Fibroblast of lung (primary cell): ENCODE measurements at regions not wholly inside any gene's neighbourhood (a gene's known extent, or its start where the extent isn't known, plus 50 kb on each side); places are given as distances from the start of the nearest gene placed in this dataset.

Source experiments
- DNase-seq, 2 donors: peaks; one replicate each; pipeline versions ENCODE4 v3.0.0 to v3.0.0-alpha.2; 2010; ENCODE audit warnings: low read depth in 2 of 2
- H2AFZ ChIP-seq: 2 replicates; pipeline ENCODE4 v1.5.1; 2012; ENCODE audit warnings: low read length, control low read depth, inconsistent platforms
- H3K27ac ChIP-seq: 2 replicates; pipeline ENCODE4 v1.5.1; 2011; ENCODE audit warnings: low read length, control low read depth; ENCODE audit not compliant: insufficient read depth
- H3K27me3 ChIP-seq: 2 replicates; pipeline ENCODE4 v1.5.1; 2011; ENCODE audit warnings: mild to moderate bottlenecking, low read length; ENCODE audit not compliant: control insufficient read depth, insufficient read depth
- H3K36me3 ChIP-seq: 2 replicates; pipeline ENCODE4 v1.5.1; 2011; ENCODE audit warnings: low read length; ENCODE audit not compliant: control insufficient read depth, insufficient read depth
- H3K4me1 ChIP-seq: 2 replicates; pipeline ENCODE4 v1.5.1; 2011; ENCODE audit warnings: low read length; ENCODE audit not compliant: control insufficient read depth, insufficient read depth; ENCODE audit errors: extremely low read depth
- H3K4me2 ChIP-seq: 2 replicates; pipeline ENCODE4 v1.5.1; 2011; ENCODE audit warnings: low read length, control low read depth; ENCODE audit not compliant: insufficient read depth; ENCODE audit errors: extremely low read depth
- H3K4me3 ChIP-seq, 4 experiments: fragments of 200-600 bp in 1 of 4; sonication (generic) in 1 of 4; replicated peaks in 1 of 4; 2 replicates each; pipeline ENCODE4 v1.5.1; 2011 to 2016; ENCODE audit warnings: low read length in 4 of 4, low read depth in 3 of 4, mild to moderate bottlenecking in 3 of 4, control low read depth in 2 of 4, inconsistent platforms in 1 of 4, mixed read lengths in 1 of 4; ENCODE audit not compliant: insufficient read depth in 1 of 4; ENCODE audit errors: control extremely low read depth in 1 of 4
- H3K79me2 ChIP-seq: 2 replicates; pipeline ENCODE4 v1.5.1; 2012; ENCODE audit warnings: mild to moderate bottlenecking, low read length, inconsistent platforms; ENCODE audit not compliant: control insufficient read depth, insufficient read depth
- H3K9ac ChIP-seq: 2 replicates; pipeline ENCODE4 v1.5.1; 2011; ENCODE audit warnings: mild to moderate bottlenecking, low read length, control low read depth; ENCODE audit not compliant: insufficient read depth
- H3K9me3 ChIP-seq: 2 replicates; pipeline ENCODE4 v1.5.1; 2012; ENCODE audit warnings: low read depth, low read length; ENCODE audit not compliant: control insufficient read depth, insufficient read depth
- H4K20me1 ChIP-seq: 2 replicates; pipeline ENCODE4 v1.5.1; 2011; ENCODE audit warnings: low read length; ENCODE audit not compliant: control insufficient read depth, insufficient read depth; ENCODE audit errors: extremely low read depth
- EZH2 ChIP-seq: IDR thresholded peaks from 2 replicates; pipeline ENCODE4 v1.5.1; 2012; ENCODE audit warnings: low read length, control low read depth, mild to moderate bottlenecking; ENCODE audit errors: missing control alignments
- TF ChIP-seq, protein P1 (sequence below), 2 donors: IDR thresholded peaks in 1 of 2; conservative IDR thresholded peaks in 1 of 2; 1 replicate in 1 of 2; 2 replicates in 1 of 2; pipeline ENCODE4 v1.5.1; 2011 to 2012; ENCODE audit warnings: low read length in 2 of 2, control low read depth in 1 of 2, inconsistent platforms in 1 of 2, low read depth in 1 of 2, mild to moderate bottlenecking in 1 of 2

DNA sequence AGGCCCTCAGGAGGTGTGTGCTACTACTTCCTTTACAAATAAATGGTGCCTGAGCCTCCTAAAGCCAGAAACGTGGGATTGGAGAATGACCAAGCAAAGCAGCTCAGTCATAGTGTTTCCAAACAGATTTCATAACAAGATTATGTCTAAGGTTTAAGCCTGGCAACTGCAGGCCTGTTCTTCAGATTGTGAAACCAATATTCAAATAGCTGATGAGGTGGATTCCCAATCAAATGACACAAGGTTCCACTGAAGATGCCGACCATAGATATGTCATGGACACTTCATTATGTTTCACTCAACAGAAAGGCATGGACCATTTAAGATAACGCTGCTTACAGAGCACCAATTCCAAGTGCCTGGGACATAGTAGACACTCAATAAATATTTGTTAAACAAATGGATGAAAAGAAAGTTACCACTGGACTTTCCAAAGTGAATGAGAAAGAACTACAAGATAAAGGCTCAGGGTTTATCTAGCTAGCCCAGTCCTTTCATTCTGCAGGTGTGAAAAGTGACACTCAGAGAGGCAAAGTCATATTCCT, 189.5 kb downstream of the ACTL7B start:
- H3K27me3 ChIP-seq: no peaks in the 10 kb centered on the region
- H3K9me3 ChIP-seq: no peaks in the 10 kb centered on the region
- no peaks in the 10 kb centered on the region for H4K20me1 ChIP-seq
- H3K27ac ChIP-seq: no peak overlapping the region
- no peak for TF ChIP-seq EZH2
- H3K9ac ChIP-seq: no peak overlapping the region
- peak in 1 of 2 donors; percentile 15 for DNase-seq
- no peaks in the 10 kb centered on the region for H3K79me2 ChIP-seq
- H3K4me2 ChIP-seq: no peak overlapping the region
- no peak overlapping the region for H2AFZ ChIP-seq
- H3K36me3 ChIP-seq: no peaks in the 10 kb centered on the region
- no peaks in the 10 kb centered on the region for H3K4me1 ChIP-seq
- no peak overlapping the region for H3K4me3 ChIP-seq

DNA sequence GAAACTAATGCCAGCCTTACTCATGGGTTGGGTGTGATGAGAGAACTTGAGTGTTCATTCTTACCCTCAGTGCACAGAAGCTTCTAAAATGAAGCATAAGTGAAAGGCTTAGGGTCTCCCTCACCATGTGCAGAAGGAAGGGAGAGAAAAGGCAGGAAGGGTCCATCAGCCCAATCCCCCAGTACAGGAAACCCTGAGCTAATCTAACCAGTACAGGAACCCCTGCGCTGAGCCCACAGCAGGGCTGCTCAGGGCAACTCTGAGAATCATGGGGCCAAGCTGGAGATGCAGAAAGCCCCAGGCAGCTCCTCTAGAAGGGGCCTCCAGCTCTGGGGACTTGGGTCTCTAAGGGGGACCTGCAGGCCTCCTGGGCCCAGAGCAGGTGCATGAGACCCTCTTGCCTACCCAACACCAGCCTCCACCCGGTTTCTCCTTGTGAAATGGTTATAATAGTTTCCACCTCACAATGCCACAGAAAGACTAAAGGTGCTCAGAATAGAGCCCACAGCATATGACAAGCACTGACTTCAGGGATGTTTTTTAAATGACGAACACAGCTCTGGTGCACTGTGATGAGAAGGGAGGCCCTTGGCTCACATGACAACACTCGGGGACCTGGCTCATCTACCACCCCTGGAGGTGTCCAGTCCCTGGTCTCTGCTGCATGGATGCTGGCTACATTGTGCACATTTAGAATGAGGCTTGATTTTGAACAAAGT, 190.1 kb downstream of the ACTL7B start:
- Histone ChIP-seq H2AFZ (no peak overlapping the region), H3K4me2 (no peak overlapping the region), H3K79me2 (no peaks in the 10 kb centered on the region), H3K27ac (no peak overlapping the region), H3K9ac (no peak overlapping the region), H3K4me3 (no peak overlapping the region), H3K36me3 (no peaks in the 10 kb centered on the region), H3K4me1 (no peaks in the 10 kb centered on the region), H3K27me3 (no peaks in the 10 kb centered on the region), H4K20me1 (no peaks in the 10 kb centered on the region), H3K9me3 (no peaks in the 10 kb centered on the region)
- TF ChIP-seq EZH2: no peak
- TF ChIP-seq, protein P1, sequence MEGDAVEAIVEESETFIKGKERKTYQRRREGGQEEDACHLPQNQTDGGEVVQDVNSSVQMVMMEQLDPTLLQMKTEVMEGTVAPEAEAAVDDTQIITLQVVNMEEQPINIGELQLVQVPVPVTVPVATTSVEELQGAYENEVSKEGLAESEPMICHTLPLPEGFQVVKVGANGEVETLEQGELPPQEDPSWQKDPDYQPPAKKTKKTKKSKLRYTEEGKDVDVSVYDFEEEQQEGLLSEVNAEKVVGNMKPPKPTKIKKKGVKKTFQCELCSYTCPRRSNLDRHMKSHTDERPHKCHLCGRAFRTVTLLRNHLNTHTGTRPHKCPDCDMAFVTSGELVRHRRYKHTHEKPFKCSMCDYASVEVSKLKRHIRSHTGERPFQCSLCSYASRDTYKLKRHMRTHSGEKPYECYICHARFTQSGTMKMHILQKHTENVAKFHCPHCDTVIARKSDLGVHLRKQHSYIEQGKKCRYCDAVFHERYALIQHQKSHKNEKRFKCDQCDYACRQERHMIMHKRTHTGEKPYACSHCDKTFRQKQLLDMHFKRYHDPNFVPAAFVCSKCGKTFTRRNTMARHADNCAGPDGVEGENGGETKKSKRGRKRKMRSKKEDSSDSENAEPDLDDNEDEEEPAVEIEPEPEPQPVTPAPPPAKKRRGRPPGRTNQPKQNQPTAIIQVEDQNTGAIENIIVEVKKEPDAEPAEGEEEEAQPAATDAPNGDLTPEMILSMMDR (conservative IDR thresholded peaks at IDR 0.05 in 1 of 2, IDR thresholded peaks at IDR 0.05 in 1 of 2; ENCODE audit: low read depth in 1 of 2, low read length in 2 of 2): no peak
- DNase-seq: no peak

DNA sequence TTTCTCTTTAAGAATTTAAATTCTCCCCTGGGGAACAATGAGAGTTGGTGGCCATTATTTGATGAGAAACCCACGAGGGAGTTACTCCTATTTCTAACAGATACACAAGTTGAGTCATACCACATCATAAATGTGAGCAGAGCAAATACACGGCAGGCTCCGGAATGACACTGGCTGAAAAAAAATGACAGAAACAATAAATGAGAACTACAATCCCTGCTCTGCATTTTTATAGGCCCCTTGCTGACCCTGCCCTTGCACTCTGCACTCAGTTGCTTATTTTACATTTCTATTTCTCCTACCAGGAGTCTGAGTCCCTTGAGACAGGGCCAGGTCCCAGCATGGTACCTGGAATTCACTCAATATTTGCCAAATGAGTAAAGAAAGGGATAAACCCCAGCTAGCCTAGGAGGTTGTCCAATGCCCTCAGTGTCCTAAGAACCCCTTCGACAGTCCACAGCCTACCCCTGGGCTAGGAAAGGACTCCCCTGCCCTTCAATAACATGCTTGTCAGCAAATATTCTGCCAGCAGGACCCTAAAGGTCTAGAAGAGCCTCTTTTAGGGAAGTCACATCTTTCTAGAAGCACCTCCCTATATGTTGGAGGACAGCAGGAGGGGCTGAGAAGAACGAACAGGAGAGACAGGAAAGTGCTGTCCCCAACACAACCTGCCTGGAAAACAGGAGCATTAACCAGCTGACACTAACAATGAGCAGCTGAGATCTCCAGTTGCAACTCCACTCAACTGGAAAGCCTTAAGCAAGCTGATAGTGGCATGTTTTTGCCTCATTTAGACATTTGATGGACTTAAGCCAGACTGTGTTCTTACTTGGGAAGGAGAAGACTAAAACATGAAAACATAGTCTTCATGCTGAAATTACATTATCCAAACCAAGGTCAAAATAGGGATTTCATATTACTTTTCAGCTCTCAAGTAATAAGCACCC, 191.2 kb downstream of the ACTL7B start:
- TF ChIP-seq, protein P1 (conservative IDR thresholded peaks at IDR 0.05 in 1 of 2, IDR thresholded peaks at IDR 0.05 in 1 of 2; ENCODE audit: low read depth in 1 of 2, low read length in 2 of 2): no peak
- no peak for TF ChIP-seq EZH2
- Histone ChIP-seq H3K27me3 (no peaks in the 10 kb centered on the region), H3K9me3 (no peaks in the 10 kb centered on the region), H3K4me1 (no peaks in the 10 kb centered on the region), H3K4me3 (no peak overlapping the region), H2AFZ (no peak overlapping the region), H3K4me2 (no peak overlapping the region), H3K79me2 (no peaks in the 10 kb centered on the region), H3K36me3 (no peaks in the 10 kb centered on the region), H3K9ac (no peak overlapping the region), H3K27ac (no peak overlapping the region), H4K20me1 (no peaks in the 10 kb centered on the region)
- no peak for DNase-seq
